T-helper 9 cell (primary cell): ENCODE measurements at regions not wholly inside any gene's neighbourhood (a gene's known extent, or its start where the extent isn't known, plus 50 kb on each side); places are given as distances from the start of the nearest gene placed in this dataset.
"Not testable (repeated sequence)": the region's sequence is repeated elsewhere in the genome, so short reads cannot be mapped to it uniquely, and the experiment has no call there.

Experiments
- DNase-seq: peaks from one replicate; pipeline ENCODE4 v3.0.0-alpha.2; 2020

DNA sequence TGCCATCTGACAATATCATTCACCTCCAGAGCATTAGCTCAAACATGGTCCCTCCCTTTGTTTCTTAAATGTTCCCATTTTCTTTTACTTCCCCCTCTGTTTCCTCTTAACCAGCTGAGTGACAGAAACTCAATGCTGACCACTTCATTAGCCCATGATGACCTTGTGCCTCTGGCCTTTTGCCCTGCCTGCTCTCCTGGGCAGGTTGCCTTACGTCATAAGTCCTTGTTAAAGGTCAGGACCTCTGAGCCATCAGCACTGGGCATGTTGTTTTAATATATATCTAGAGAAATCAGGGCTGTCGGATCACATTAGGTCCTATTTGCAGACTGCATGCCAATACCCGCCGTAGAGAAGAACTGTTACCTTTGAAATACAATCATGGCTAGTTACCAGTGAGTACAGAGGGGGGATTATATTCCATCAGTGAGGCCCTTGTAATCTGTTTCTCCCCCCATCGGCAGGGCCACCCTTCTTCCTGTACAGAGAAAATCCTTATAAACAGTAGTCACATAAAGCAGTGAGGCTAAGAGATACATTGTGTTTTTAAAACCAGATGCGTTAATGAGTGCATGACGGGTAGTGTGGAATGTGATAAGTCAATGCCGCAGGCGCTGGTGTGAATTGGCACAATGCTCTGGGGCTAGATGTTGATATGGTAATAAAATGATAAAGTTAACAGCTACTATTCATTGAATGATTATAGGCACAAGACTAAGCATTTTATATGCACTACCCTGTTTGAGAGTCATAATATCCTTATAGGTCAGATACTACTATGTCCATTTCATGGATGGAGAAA lies 94.3 kb upstream of the ZFHX3 start:
- DNase-seq = no peak

DNA sequence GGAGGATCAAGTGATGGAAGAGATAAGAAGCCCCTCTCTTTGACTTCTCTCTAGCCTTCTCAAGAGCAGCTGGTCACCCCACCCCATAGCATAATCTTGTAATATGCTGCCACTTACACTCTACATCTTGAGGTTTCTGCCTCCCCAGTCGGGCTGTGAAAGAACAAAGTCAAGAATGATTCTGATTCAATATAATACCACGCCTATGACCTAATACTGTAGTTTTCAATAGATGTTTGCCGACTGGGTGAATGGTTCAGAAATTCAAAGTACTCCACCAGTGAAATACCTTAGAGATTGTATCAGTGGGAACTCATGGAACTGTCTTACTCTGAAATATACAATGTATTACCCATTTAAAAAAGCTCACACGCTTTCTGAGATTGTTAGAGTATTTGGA lies 93.0 kb upstream of the ZFHX3 start:
- DNase-seq = no peak

DNA sequence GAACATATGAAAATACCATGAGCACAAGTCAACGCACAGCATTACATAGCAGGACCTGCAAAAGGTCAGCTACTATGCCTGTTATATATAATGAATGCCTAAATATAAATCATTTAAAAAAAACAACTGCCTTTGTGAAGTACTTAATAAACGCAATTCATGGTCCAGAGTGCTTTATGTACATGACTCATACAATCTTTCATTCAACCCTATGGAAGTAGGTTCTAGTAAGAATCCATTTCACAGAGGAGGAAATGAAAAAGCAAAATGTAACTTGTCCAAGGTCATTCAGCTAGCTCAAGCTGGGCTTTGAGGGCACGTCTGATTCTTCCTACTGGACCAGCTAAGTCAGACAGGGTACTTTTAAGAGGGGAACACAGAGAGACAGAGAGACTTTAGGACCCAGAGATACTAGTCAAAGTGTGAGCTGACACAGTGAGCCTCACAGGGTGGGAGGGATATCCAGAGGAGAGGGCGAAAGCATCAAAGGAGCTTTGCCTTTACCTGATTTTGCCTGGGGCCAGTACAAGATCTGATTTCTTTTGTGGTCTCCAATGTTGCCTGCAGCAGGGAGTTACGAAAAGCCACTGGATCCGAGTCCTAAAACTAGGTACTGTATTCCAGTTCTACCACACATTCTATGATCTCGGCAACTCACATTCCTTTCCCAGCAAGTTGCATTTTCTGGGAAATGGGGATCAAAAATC lies 83.4 kb upstream of the ZFHX3 start:
- no peak for DNase-seq

DNA sequence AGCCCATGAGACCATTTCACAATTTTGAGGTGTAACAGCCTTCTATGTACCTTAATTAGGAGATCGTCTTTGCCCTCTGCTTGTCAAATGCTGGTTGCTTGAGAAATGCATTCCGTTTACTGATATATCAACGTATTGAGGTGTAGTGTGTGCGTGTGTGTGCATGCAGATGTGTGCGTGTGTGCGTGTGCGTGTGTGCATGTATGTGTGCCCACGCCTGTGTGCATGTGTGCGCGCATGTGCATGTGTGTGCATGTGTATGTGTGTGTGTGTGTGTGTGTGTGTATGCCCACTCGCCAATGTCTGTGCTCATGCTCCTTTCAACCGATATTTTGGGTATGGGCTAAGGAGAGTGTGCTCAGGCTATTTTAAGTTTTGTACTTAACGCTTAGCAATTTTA lies 81.5 kb upstream of the ZFHX3 start:
- DNase-seq = no peak

DNA sequence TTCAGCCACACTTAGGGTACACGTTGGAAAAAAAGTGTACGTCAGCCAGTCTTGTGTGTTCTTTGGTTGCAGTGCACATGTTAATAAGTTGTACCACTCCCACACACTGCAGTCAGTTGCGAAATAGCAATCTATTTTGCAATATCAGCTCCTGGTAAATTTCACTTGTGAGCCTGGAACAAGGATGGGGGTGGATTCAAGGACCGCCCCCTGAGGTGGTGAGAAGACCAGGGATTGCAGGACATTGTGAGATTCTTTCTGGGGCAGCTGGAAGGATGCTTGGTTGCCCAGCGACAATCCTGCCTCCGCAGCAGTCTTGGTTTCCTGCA lies 78.6 kb upstream of the ZFHX3 start:
- DNase-seq = no peak

DNA sequence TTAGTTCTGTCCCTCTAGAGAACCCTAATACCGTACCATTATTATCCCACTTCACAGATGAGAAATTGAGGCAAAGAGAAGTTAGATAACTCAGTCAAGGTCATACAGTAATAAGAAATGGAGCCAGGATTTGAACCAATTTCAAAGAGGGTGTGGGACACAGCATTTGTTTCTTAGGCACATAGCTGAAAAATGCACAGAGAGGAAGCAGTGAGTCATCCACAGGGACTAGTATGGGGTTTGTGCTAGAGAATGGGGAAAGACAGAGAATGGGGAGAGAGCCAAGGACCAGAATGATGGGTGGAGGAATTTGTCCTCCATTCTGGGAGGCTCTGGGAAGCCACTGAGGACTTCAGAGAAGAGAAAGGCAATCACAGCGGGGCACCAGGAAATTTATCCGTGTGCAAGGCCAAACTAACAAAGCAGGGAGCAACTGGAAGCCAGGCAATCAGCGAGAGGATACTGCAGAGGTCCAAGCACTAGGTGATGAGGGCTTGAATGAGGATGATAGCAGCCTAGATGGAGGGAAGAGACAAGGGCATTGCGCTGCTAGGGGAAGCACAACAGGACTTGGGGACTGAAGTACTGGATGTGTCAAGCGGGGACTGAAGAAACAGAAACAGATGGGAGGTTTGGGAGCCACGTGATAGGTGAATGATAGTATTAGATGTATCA lies 78.1 kb upstream of the ZFHX3 start:
- DNase-seq = no peak

DNA sequence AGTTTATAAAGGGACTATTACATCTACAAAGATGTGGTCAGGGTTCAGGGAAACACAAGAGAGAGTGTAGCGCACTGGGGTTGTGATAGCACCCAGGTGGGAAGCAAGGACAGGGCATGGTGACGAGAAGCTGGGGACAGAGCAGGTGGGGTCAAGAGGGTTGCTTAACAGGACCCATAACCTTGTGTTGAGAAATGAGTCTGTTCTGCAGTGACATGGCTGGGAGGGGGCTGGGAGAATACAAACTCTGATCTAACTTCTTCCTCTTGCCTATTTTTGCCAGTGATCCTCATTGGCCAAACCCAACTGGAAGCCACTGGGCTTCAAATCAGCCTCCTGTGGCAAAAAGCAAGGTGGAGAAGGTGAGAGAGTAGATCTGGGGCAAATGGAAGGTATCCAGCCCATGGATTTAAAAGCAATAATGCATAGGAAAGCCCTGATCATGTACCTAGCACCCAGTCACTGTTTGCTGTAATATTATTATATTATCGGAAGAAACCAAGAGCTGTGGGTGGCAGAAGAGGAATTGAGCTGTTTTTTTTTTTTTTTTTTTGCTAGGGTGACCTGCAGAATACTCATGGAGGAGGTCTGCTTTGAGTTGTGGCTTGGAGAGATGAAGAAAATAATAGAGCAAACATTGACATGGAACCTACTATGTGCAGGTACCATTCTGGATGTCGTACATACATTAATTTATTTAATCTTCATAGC lies 76.9 kb upstream of the ZFHX3 start:
- no peak for DNase-seq

DNA sequence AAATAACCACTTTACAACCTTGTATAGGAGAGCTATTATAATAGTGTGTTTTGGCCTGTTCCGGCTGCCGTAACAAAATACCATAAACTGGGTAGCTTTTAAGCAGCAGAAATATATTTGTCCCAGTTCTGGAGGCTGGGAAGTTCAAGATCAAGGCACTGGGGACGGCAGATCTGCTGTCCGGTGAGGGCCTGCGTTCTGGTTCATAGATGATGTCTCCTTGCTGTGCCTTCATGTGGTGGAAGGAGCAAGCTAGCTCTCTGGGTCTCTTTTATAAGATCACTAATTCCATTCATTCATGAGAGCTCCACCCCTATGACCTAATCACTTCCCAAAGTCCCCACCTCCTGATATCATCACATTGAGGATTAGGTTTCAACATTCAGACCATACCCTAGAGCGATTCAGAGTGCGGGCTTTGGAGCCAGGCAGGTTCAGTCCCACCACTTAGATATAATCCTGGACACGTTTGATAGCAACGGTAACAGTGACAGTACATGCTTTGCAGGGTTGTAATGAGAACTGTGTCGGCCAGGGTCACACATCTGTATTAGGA lies 76.2 kb upstream of the ZFHX3 start:
- no peak for DNase-seq

DNA sequence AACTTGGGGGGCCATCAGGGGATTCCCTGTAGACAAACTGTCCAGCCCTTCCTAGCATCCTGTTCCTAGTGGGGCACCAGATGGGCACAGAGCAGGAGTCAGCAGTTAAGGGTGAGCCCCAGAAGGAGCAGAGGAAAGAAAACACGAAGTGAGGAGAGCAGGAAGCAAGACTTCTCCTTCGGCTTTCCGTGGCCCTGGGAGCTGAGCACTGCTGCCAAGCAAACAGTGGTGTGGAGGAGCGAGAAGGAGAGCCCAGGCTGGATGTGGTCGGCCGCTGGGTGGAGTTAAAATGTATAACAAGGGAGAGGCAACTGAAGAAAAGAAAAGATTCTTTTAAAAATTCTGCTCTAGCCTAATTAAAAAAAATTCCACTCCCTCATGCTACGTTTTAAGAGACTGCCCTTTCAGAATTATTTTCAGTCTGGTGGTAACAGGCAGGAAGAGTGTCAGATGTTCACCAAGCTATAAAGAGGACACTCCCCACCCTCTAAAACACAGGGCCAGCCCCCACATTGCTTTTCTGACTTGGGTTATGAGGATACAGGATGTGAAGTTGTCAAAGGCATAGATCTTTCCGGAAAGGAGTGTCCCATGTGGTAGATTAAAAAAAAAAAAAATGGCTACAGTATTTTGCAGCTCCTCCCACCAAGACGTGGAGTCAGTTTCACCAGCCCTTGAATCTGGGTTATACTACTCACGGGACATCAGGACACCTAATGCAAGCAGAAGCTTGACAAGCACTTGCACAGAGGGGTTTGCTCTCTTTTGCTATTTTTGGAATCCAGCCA lies 74.9 kb upstream of the ZFHX3 start:
- DNase-seq = no peak

DNA sequence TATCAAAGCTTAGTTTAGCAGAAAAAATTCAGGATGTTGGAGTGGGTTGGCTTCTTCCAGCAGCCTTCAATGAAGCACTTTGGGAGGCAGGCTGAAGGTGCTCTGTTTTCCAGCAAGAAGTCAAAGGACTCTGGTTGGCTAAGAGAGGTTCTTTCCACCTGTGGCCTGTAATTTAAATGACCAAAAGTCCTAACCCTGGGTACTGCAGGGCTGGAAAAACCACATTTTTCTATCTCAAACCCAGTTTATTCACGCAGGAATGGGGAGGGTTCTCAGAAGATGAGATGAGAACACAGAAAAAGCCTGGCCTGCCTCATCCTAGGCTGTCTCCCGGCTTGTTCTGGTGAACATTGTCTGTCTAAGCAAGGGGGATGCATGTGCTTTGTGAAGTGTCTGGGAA lies 68.6 kb upstream of the ZFHX3 start:
- DNase-seq = no peak

DNA sequence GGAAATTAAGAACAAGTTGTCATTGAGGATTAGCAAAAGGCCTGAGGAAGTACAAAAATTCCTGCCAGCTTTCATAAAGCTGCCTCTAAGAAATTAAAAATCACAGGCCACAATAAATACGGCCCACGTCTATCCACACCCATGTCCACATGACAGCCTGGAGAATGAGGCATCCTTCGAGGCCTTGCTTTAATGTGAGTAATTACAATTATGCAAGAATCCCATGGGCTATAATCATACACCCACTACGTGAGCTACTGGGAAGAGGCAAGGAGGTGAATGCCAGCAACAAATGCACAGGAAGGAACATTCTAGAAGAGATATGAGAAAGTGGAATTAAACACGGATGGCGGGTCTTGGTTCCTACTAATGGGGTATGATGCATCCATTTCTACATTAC lies 65.4 kb upstream of the ZFHX3 start:
- no peak for DNase-seq

DNA sequence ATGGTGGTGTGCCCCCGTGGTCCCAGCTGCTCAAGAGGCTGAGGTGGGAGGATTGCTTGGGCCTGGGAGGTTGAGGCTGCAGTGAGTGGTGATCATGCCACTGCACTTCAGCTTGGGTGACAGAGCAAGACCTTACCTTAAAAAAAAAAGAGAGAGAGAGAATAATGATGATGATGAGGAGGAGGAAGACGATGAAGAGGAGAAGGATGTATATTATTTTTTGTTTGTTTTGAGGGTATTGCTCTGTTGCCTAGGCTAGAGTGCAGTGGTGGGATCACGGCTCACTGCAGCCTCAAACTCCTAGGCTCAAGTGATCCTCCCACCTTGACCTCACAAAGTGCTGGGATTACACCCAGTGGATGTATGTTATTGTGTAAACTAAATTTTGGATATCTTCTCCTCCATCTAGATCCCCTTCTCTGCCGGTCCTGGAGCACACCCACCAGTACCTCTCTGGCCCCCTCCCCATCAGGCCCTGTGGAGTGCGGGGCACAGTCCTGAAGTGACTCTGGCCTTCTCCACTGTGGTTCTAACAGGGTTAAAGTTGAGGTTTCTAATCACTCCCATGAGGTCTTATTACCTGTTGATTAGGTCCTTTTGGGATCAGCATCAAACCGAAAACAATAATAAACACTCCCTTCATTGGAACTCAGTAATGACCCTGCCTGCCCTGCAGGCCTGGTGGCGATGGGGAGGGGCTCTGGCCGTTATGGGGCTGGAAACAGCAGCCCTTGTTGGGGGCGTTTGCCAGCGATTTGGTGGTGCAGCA lies 60.5 kb upstream of the ZFHX3 start:
- DNase-seq = no peak

DNA sequence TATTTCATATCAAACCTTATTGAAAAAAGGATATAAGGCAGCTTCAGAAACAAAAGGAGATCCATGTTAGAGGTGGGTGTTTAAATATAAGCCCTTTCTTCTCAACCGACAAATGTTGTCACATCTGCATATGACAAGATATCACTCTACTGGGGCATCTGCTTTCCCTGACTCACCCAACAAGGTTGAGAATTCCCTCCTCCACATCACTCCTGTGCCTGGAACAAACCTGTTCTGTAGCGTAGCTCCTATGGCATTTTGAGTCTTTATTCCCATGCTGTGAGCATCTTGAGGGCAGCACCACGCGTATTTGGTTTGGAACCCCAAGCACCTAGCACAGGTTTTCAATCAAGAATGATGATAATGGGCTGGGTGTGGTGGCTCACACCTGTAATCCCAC lies 59.4 kb upstream of the ZFHX3 start:
- DNase-seq = no peak

DNA sequence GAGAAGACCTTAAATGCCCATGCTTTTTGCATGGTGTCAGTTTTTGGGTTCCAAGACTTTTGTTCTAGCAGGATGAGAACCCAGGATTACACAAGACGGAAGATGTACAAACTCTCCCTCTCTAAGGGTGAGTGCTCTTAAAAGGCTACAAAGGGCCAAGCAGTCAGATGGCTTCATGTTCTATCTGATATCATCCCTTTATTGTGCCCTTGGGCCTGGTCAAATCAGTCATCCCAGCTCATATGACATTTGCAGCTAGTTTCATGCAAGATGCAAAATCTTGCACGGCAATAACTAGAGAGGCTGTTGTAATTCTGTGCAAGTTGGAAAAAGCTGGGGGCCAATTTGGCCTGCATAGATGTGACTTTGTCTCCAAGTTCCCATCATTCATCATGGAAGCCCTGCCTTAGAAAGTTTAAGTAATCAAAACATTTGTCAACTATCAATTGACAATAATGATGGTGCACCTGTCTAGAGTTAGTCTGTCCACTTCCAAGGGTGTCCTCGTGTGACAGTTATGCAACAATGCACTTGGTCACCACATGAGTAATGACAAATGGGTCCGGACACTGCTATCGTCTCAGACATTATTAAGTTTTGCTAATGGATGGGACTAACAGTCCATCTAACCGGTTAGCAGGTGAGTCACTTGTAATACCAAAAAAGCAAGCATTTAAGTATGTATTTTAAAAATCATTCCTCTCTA lies 58.6 kb upstream of the ZFHX3 start:
- no peak for DNase-seq

DNA sequence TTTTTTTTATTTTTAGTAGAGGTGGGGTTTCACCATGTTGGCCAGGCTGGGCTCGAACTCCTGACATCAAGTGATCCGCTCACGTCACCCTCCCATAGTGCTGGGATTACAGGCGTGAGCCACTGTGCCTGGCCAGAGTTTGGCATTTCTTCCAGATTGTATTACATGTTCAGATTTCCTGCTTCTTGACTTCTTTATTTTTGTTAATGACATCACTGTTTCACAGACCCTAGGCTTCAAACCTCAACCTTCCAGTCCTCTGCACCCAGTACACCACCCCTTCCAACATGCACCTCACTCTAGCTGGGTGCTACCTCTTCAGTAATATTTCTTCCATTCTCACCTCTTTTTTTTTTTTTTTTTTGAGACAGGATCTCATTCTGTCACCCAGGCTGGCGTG lies 53.6 kb upstream of the ZFHX3 start:
- DNase-seq = no peak

DNA sequence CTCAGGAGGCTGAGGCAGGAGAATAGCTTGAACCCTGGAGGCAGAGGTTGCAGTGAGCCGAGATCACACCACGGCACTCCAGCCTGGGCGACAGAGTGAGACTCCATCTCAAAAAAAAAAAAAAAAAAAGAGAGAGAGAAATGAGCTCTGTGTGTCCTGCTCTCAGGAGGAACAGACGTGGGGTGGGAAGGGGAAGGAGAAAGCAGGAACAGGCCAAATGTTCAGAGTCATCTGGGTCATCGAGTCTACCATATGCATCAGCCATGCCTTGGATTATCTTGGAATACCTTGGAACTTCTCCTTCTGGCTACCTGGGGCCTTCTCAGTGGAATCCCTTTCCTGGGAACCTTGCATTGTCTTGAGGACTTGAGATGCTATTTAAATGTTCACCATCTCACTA lies 51.7 kb upstream of the ZFHX3 start:
- not testable (repeated sequence) for DNase-seq
